ENCODE measurements at regions not wholly inside any gene's neighbourhood (a gene's known extent, or its start where the extent isn't known, plus 50 kb on each side); places are given as distances from the start of the nearest gene placed in this dataset.
"Not testable (repeated sequence)": the region's sequence is repeated elsewhere in the genome, so short reads cannot be mapped to it uniquely, and the experiment has no call there.

DNA sequence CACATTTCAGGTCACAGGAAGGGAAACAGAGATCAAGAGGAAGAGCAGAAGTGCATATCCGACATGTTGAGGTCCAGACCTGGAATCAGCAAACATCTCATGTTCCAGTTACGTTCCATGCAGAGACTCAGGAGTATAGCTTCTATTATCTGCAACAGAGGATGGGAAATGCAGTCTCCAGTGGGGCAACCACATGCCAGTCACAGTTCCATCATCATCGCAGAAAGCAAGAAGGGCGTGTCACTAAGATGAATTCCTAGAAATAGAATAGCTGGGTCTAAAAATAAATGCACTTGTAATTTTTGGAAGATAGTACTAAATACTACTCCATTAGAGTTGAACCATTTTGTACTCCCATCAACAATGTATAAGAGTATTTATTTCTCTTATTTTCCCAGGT lies 133.2 kb upstream of the MDFIC start:
- no peak overlapping the region for H3K4me3 Mint-ChIP-seq
- ATAC-seq (ENCODE audit: low read depth in 2 of 2) (no peak), DNase-seq (no peak)
- peak overlapping the region in 1 of 6 donors; percentile 37 for H3K27ac Mint-ChIP-seq
- no peaks in the 10 kb centered on the region for H3K36me3 Mint-ChIP-seq
- H3K4me1 Mint-ChIP-seq, result no peaks in the 10 kb centered on the region
- no peaks in the 10 kb centered on the region for H3K9me3 Mint-ChIP-seq
- H3K27me3 Mint-ChIP-seq, result peaks cover 0 to 4% (median 0%) of the 10 kb centered on the region in 3 donors

DNA sequence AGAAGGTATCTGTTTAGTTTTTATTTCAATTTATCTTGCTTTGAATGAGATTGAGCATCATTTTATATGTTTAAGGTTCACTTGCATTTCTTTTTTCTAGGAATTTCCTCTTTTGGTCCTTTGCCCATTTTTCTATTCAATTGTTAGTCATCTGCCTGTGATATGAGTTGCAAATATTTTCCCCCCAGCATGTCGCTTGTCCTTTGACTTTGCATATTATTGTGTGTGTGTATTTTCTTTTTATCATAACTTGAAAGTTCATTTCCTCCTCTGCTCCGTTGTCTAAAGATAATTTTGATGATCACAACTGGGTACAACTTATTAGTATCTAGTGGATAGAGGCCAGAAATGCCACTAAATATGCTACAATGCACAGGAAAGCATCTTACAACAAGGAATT lies 132.7 kb upstream of the MDFIC start:
- no peaks in the 10 kb centered on the region for H3K36me3 Mint-ChIP-seq
- H3K27me3 Mint-ChIP-seq, result peaks cover 0 to 4% (median under 1%) of the 10 kb centered on the region in 3 donors
- H3K9me3 Mint-ChIP-seq, result no peaks in the 10 kb centered on the region
- no peaks in the 10 kb centered on the region for H3K4me1 Mint-ChIP-seq
- DNase-seq (no peak), ATAC-seq (ENCODE audit: low read depth in 2 of 2) (no peak)
- no peak overlapping the region for H3K4me3 Mint-ChIP-seq
- no peak overlapping the region for H3K27ac Mint-ChIP-seq

DNA sequence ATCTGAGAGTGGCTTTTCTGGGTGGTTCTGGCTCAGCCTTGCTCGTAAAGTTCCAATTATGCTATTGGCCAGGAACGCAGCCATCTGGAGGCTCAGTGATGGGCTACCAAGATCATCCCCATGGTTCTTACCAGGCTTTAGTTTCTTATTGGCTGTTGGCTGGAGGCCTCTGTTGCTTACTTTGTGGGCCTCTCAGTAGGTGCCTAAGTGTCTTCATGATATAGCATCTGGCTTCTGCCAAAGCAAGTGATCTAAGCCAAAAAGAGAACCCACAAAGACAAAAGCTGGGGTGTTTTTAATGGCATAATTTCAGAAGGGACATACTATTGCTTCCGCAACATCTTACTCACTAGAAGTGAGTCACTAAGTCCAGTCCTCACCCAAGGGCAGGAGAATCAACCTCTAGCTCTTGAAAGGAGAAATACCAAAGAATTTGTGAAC lies 132.0 kb upstream of the MDFIC start:
- Mint-ChIP-seq H3K4me3 (no peak overlapping the region), H3K27me3 (peaks cover 0 to 9% (median 8%) of the 10 kb centered on the region in 3 donors), H3K9me3 (peaks cover 0 to 2% (median 0%) of the 10 kb centered on the region in 7 donors), H3K36me3 (no peaks in the 10 kb centered on the region), H3K4me1 (no peaks in the 10 kb centered on the region), H3K27ac (no peak overlapping the region)
- no peak for ATAC-seq (ENCODE audit: low read depth in 2 of 2)
- no peak for DNase-seq

DNA sequence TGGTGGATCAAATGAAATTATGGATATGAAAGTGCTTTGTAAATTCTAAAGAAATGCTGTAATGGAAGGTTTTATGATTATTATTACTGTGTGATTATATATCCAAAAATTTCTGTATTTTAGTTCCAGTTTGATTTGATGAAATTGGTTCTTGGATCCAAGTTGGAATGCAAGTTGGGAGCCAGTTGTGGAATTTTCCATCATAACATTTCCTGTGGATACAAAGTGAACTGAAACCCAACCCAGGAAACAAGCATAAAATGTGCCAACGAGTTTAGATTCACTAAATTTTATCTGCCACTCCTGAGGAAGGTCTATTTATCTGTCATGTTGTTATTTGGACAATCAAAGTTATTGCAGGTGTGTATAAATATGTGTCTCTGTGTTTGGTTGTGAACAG lies 131.4 kb upstream of the MDFIC start:
- Mint-ChIP-seq H3K4me3 (no peak overlapping the region), H3K36me3 (no peaks in the 10 kb centered on the region), H3K9me3 (peaks cover 0 to 2% (median 0%) of the 10 kb centered on the region in 7 donors), H3K27ac (no peak overlapping the region), H3K27me3 (peaks cover 4 to 15% (median 9%) of the 10 kb centered on the region in 3 donors), H3K4me1 (no peaks in the 10 kb centered on the region)
- DNase-seq (no peak), ATAC-seq (ENCODE audit: low read depth in 2 of 2) (no peak)

DNA sequence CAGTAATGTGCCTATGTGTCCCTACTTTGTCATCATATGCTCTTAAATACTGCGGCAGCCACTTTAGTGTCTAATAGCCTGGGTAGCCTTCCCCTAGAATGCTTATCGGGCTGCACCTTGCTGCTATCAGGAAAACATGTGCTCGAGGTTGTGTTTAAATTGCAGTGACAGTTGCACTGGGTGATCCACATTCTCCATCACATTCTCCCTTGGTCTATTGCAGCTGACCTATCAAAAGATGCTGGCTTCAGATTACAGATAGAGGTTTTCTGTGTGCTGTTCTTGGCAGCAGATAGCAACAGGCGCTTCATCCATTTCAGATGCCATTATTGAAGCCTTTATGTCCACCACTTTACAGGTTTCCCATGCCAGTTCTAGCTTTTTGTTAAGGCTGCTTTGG lies 130.1 kb upstream of the MDFIC start:
- peaks cover 9 to 15% (median 10%) of the 10 kb centered on the region in 3 donors for H3K27me3 Mint-ChIP-seq
- no peak for DNase-seq
- H3K9me3 Mint-ChIP-seq, result peaks cover 0 to 2% (median 0%) of the 10 kb centered on the region in 7 donors
- H3K27ac Mint-ChIP-seq, result no peak overlapping the region
- H3K4me1 Mint-ChIP-seq, result no peaks in the 10 kb centered on the region
- H3K4me3 Mint-ChIP-seq, result no peak overlapping the region
- H3K36me3 Mint-ChIP-seq, result no peaks in the 10 kb centered on the region
- ATAC-seq (ENCODE audit: low read depth in 2 of 2), result no peak

DNA sequence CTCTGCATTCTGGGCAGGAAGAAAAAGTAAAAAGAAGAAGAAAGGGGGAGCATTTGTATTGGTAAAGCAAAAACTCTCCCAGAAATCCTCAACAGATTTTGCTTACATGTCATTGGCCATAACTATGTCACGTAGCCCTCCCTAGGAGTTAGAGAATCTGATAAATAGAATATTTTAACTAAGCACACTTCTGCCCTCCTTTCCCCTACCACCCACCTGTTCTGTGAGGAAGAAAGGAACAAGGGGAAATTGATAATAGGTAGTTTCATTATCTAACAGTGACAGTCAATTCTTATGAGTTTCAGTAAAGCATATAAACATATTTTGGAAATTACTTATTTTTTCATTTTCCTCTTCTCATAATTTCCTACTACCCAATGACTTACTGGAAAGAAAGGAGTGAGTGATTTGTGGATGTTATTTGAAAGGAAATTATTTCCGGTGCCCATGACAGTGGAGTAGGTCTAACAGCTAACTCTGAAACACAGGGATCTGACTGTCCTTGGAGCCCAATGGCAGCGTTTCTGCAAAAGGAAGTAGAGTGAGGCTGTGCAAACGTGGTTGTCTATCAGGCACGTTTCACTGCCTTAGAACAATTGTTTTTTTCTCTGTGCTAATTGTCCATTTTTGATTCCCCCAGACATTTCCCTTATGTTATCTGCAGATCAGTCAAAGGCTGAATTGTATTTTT lies 128.6 kb upstream of the MDFIC start:
- Mint-ChIP-seq H3K27me3 (peaks cover 9 to 13% (median 10%) of the 10 kb centered on the region in 3 donors), H3K4me3 (no peak overlapping the region), H3K9me3 (peaks cover 0 to 2% (median 0%) of the 10 kb centered on the region in 7 donors), H3K36me3 (no peaks in the 10 kb centered on the region), H3K4me1 (no peaks in the 10 kb centered on the region), H3K27ac (no peak overlapping the region)
- DNase-seq, result no peak
- ATAC-seq (ENCODE audit: low read depth in 2 of 2), result no peak

DNA sequence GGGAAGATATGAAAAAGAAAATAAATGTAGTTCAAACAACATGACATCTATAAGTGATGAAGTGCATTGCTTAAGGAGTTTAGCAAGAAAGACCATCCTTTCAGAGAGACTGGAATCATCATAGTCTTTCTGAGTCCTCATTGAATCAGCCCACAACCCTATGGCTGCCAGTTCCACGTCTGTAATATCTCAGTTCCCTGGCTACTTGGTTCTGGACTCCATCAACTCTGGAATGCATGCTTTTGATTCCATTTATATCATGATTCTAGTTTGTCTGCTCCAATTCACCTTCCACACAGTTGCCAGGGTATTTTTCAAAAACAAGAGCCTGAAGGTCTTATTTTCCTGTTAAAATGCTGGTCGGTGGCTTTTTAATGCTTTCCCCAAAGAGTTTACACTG lies 126.4 kb upstream of the MDFIC start:
- no peak overlapping the region for H3K27ac Mint-ChIP-seq
- ATAC-seq (ENCODE audit: low read depth in 2 of 2) (no peak), DNase-seq (no peak)
- no peaks in the 10 kb centered on the region for H3K4me1 Mint-ChIP-seq
- peaks cover 9 to 10% (median 10%) of the 10 kb centered on the region in 3 donors for H3K27me3 Mint-ChIP-seq
- H3K4me3 Mint-ChIP-seq, result no peak overlapping the region
- H3K36me3 Mint-ChIP-seq, result no peaks in the 10 kb centered on the region
- H3K9me3 Mint-ChIP-seq, result peaks cover 0 to 2% (median 0%) of the 10 kb centered on the region in 7 donors

DNA sequence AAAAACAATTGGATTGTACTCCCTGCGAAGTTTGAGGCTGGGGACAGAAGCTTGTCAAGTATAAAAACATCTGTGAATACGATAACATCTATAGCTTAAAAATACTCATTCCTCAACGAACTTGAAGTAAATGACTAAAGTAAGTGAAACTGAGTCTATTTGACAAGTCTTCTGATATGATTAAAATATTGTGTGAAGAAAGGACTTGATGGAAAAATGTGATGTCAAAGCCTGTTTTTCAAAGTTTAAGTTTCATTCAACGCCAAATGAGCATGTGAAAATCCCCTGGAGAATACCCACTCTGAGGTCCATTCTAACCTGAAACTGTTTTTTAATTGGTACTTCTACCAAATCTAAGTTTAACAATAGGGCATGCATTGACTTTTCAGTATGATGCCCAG lies 122.3 kb upstream of the MDFIC start:
- Mint-ChIP-seq H3K27me3 (peaks cover 4 to 10% (median 8%) of the 10 kb centered on the region in 3 donors), H3K36me3 (no peaks in the 10 kb centered on the region), H3K9me3 (peaks cover 0 to 2% (median 0%) of the 10 kb centered on the region in 7 donors), H3K27ac (no peak overlapping the region), H3K4me3 (no peak overlapping the region), H3K4me1 (no peaks in the 10 kb centered on the region)
- DNase-seq (no peak), ATAC-seq (ENCODE audit: low read depth in 2 of 2) (no peak)

DNA sequence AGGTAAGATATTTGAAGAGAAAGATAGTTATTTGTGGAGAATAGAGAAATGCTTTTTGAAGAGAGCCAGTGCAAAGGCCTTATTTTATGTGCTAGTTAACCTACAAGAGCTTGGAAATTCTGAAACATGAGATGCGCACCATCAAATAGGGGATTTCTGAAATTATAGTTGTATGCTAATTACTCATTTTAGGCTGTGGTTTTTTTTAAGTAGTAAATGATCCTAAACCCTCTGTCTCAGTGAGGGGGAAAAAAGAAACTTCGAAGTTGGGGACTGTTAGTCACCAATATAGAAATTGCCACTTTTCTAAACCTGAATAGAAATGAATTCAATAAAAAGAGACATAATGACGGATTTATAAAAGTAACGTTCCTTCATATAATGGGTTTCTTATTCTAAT lies 119.3 kb upstream of the MDFIC start:
- Mint-ChIP-seq H3K9me3 (no peaks in the 10 kb centered on the region), H3K27ac (peak overlapping the region in 1 of 6 donors; percentile 40), H3K4me3 (no peak overlapping the region), H3K27me3 (peaks cover 4 to 8% (median 5%) of the 10 kb centered on the region in 3 donors), H3K36me3 (no peaks in the 10 kb centered on the region), H3K4me1 (no peaks in the 10 kb centered on the region)
- no peak for DNase-seq
- ATAC-seq (ENCODE audit: low read depth in 2 of 2), result no peak

DNA sequence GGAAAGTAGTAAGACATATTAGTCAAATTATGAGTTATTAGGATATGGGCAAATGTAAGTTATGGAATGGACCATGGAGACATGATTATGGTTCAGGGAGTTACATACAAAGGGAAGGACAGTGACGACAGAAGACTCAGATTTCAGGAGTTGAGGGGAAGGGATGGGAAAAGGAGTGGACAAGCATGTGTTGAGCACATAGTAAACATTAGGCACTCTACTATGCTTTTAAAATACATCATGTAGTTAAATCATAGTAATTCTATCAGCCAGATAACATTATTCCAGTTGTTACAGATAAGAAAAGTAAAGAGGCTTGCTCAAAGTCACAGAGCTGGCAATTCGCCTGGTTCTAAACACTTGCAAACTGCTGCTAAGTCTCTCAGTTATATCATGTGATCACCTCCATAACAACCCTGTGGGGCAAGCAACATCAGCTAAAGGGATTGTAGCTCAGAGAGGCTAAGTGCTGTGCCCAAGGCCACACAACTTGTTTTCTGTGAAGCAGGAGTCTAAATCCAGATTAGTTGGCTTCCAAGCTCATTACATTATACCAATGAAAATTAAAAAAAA lies 115.2 kb upstream of the MDFIC start:
- Mint-ChIP-seq H3K27me3 (peaks cover 12 to 18% (median 13%) of the 10 kb centered on the region in 3 donors), H3K9me3 (no peaks in the 10 kb centered on the region), H3K4me1 (no peaks in the 10 kb centered on the region), H3K36me3 (no peaks in the 10 kb centered on the region), H3K4me3 (no peak overlapping the region), H3K27ac (no peak overlapping the region)
- no peak for DNase-seq
- ATAC-seq (ENCODE audit: low read depth in 2 of 2), result no peak

DNA sequence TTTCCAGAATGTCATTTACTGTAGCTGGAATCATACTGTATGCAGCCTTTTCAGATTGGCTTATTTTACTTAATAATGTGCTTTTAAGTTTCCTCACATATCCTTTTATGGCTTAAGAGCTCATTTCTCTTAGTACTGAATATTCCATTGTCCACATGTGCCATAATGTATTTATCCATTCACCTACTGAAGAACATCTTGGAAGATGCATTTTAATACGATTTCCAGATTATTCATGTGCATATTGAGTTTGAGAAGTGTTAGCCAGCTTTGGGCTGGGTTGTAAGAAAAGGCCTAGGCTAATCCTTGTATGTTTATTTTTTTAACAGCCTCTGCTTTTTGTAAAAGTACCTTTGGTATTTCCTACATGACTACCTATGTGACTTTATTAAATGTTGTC lies 109.3 kb upstream of the MDFIC start:
- Mint-ChIP-seq H3K4me1 (no peaks in the 10 kb centered on the region), H3K4me3 (no peak overlapping the region), H3K27me3 (peaks cover 11 to 22% (median 17%) of the 10 kb centered on the region in 3 donors), H3K36me3 (no peaks in the 10 kb centered on the region), H3K27ac (no peak overlapping the region), H3K9me3 (peaks cover 0 to 5% (median 0%) of the 10 kb centered on the region in 7 donors)
- ATAC-seq (ENCODE audit: low read depth in 2 of 2) (no peak), DNase-seq (no peak)

DNA sequence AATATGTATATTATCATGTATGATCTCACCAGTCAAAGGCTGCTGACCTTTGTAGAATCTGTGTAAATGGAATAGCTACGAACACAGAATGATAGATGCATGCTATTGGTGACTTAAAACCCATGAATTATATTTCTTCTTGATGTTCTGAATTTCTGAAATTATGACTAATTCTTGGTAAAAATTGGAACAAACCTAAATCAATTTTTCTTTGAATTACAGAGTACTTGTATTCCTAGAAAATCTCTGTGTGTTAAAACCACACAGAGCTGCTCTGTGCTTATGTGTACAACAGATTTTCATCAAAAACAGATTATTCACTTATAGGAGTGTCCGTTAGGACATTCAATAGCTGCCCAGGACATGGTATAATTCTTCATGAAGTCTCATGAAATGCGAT lies 108.3 kb upstream of the MDFIC start:
- H3K27ac Mint-ChIP-seq, result no peak overlapping the region
- ATAC-seq (ENCODE audit: low read depth in 2 of 2) (no peak), DNase-seq (no peak)
- peaks cover 0 to 5% (median 0%) of the 10 kb centered on the region in 7 donors for H3K9me3 Mint-ChIP-seq
- H3K36me3 Mint-ChIP-seq, result no peaks in the 10 kb centered on the region
- no peak overlapping the region for H3K4me3 Mint-ChIP-seq
- peaks cover 11 to 22% (median 17%) of the 10 kb centered on the region in 3 donors for H3K27me3 Mint-ChIP-seq
- no peaks in the 10 kb centered on the region for H3K4me1 Mint-ChIP-seq

DNA sequence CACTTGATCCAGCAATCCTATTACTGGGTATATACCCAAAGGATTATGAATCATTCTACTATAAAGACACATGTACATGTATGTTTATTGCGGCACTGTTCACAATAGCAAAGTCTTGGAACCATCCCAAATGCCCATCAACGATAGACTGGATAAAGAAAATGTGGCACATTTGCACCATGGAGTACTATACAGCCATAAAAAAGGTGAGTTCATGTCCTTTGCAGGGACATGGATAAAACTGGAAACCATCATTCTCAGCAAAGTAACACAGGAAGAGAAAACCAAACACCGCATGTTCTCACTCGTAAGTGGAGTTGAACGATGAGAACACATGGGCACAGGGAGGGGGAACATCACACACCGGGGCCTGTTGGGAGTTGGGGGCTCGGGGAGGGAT lies 104.9 kb upstream of the MDFIC start:
- H3K4me1 Mint-ChIP-seq; ATAC-seq (ENCODE audit: low read depth in 2 of 2); DNase-seq; H3K4me3 Mint-ChIP-seq; H3K27ac Mint-ChIP-seq; H3K36me3 Mint-ChIP-seq; H3K9me3 Mint-ChIP-seq: not testable (repeated sequence)
- H3K27me3 Mint-ChIP-seq, result peaks cover 9 to 14% (median 13%) of the 10 kb centered on the region in 3 donors

DNA sequence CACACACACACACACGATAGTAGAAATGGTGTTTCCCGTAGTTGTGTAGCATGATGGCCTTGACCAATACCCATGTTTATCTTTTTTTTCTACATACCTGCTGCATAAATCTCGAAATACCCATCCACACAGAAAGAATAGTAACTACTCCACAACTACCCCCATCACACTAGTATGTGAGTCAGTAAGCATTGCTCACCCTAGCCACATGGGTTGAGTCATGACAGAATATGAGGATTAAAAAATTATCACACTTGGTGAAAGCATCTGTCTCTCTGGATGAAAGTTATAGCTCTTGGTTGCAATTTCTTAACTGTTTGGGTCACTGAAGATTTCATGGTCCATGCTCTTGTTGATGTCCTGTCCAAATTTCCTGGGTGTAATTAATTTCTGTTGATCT lies 103.4 kb upstream of the MDFIC start:
- DNase-seq (no peak), ATAC-seq (ENCODE audit: low read depth in 2 of 2) (no peak)
- Mint-ChIP-seq H3K36me3 (no peaks in the 10 kb centered on the region), H3K27ac (no peak overlapping the region), H3K27me3 (peaks cover 9 to 14% (median 13%) of the 10 kb centered on the region in 3 donors), H3K4me3 (no peak overlapping the region), H3K4me1 (no peaks in the 10 kb centered on the region), H3K9me3 (peaks cover 0 to 5% (median 0%) of the 10 kb centered on the region in 7 donors)

Data from naive B cell (primary cell).